ENCODE measurements at regions not wholly inside any gene's neighbourhood (a gene's known extent, or its start where the extent isn't known, plus 50 kb on each side); places are given as distances from the start of the nearest gene placed in this dataset.

DNA sequence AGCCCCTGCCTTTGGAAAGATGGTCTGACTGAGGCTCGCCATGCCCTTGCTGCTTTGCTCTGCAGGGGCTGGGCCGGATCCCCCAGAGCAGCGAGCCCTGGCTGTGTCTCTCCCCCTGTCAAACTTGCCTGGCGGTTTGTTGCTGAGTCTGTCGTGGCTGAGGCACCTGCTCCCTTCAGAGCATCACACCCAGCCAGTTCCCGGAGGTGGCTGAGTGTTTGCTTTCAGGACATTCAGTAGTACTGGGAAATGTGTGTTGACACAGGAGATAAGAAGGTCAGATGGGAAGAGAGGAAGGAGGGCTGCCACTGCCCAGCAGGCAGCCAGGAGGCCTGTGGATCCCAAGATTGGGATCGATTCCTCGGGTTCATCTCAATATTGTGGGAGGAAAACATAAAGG is 62.9 kb downstream of the GADD45G start:
- ChIA-PET CTCF (no interaction called here), POLR2A (no interaction called here)
- peaks cover 2% of the 10 kb centered on the region for H3K9me3 Mint-ChIP-seq
- Histone ChIP-seq H3K27ac (ENCODE audit: low read depth in 1 of 2, low read length in 2 of 2) (no peak overlapping the region), H3K9me3 (ENCODE audit: control insufficient read depth in 1 of 2, insufficient read depth in 1 of 2, low read length in 2 of 2) (peaks cover 0 to 3% of the 10 kb centered on the region in 2 experiments), H3K36me3 (ENCODE audit: insufficient read depth, low read length) (no peaks in the 10 kb centered on the region), H3K27me3 (ENCODE audit: control insufficient read depth in 1 of 2, insufficient read depth in 2 of 2, low read length in 2 of 2) (no peaks in the 10 kb centered on the region), H3K4me1 (ENCODE audit: insufficient read depth, low read length) (peaks cover 7% of the 10 kb centered on the region), H3K4me3 (ENCODE audit: low read length) (no peak overlapping the region)
- intact Hi-C loops (cut with DNase I, micrococcal nuclease) = no loop called here
- no peak for ATAC-seq (ENCODE audit: poor library complexity)
- no peak for DNase-seq
- TF ChIP-seq, protein P1, sequence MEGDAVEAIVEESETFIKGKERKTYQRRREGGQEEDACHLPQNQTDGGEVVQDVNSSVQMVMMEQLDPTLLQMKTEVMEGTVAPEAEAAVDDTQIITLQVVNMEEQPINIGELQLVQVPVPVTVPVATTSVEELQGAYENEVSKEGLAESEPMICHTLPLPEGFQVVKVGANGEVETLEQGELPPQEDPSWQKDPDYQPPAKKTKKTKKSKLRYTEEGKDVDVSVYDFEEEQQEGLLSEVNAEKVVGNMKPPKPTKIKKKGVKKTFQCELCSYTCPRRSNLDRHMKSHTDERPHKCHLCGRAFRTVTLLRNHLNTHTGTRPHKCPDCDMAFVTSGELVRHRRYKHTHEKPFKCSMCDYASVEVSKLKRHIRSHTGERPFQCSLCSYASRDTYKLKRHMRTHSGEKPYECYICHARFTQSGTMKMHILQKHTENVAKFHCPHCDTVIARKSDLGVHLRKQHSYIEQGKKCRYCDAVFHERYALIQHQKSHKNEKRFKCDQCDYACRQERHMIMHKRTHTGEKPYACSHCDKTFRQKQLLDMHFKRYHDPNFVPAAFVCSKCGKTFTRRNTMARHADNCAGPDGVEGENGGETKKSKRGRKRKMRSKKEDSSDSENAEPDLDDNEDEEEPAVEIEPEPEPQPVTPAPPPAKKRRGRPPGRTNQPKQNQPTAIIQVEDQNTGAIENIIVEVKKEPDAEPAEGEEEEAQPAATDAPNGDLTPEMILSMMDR (IDR thresholded peaks at IDR 0.05) = no peak
- no peaks in the 10 kb centered on the region for H3K4me1 Mint-ChIP-seq (ENCODE audit: low read depth)
- H3K4me3 Mint-ChIP-seq = no peak overlapping the region
- H3K27ac Mint-ChIP-seq = no peak overlapping the region
- H3K27me3 Mint-ChIP-seq = peaks cover 9% of the 10 kb centered on the region
- H3K36me3 Mint-ChIP-seq (ENCODE audit: low read depth) = no peaks in the 10 kb centered on the region

DNA sequence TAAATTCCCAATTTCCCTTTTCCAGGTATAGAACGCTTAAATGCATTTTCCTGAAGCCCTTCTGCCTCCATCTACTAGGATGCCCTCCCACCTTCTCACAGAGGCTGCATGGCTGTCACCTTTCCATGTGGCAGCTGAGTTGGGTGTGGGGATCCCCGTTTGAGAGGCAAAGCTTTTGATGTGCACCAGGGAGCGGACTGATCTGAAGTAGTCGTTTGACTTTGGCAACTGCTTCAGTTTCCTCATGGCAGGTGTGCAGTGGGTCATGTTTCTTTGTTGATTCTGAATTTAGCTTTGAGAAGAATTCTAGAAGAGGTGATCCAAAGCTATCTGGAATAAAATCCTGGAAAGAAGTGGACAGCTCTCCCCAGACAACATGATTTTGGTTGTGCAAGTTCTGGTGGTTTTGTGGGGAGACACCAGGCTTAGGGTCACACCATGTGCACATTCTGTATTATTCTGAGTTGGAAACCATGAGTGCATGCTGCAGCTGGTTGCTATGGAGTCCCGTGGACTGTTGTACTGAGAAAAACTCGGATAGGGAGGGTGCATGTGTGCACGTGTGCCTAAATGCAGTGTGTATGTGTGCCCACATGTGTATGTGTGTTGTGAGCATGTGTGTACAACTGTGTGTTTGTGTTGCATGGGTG is 63.5 kb downstream of the GADD45G start:
- TF ChIP-seq, protein P1 (IDR thresholded peaks at IDR 0.05) = no peak
- Mint-ChIP-seq H3K27ac (no peak overlapping the region), H3K4me3 (no peak overlapping the region), H3K4me1 (ENCODE audit: low read depth) (no peaks in the 10 kb centered on the region), H3K27me3 (peaks cover 8% of the 10 kb centered on the region), H3K9me3 (peaks cover 2% of the 10 kb centered on the region), H3K36me3 (ENCODE audit: low read depth) (no peaks in the 10 kb centered on the region)
- DNase-seq (peak in 1 of 14 experiments; percentile 31), ATAC-seq (ENCODE audit: poor library complexity) (no peak)
- H3K27me3 ChIP-seq (ENCODE audit: control insufficient read depth in 1 of 2, insufficient read depth in 2 of 2, low read length in 2 of 2) = no peaks in the 10 kb centered on the region
- ChIA-PET POLR2A (no interaction called here), CTCF (no interaction called here)
- H3K4me1 ChIP-seq (ENCODE audit: insufficient read depth, low read length) = peaks cover 6% of the 10 kb centered on the region
- intact Hi-C loops (cut with DNase I, micrococcal nuclease) = no loop called here
- H3K36me3 ChIP-seq (ENCODE audit: insufficient read depth, low read length) = no peaks in the 10 kb centered on the region
- no peak overlapping the region for H3K27ac ChIP-seq (ENCODE audit: low read depth in 1 of 2, low read length in 2 of 2)
- peaks cover 0 to 3% of the 10 kb centered on the region in 2 experiments for H3K9me3 ChIP-seq (ENCODE audit: control insufficient read depth in 1 of 2, insufficient read depth in 1 of 2, low read length in 2 of 2)
- no peak overlapping the region for H3K4me3 ChIP-seq (ENCODE audit: low read length)

DNA sequence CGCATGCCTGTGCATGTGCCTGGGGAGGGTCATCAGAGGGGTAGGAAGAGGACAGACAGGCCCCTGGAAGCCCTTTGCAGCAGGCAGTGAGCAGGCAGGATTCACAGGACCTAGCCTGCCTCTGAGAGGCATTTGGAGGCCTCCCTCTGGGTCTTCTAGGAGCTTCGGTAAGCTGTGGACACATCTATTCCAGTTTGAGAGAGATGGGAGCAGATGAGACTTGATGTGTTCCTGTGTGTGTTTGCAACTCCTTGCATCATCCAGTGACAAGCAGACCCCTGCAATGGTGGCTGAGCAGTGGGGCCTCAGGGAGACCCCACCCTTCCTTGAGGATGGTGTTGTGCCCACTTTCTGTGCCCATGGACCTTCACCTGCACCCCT is 64.0 kb downstream of the GADD45G start:
- Mint-ChIP-seq H3K4me1 (ENCODE audit: low read depth) (no peaks in the 10 kb centered on the region), H3K4me3 (no peak overlapping the region), H3K27ac (no peak overlapping the region), H3K36me3 (ENCODE audit: low read depth) (no peaks in the 10 kb centered on the region), H3K9me3 (peaks cover 2% of the 10 kb centered on the region), H3K27me3 (peaks cover 4% of the 10 kb centered on the region)
- Histone ChIP-seq H3K27ac (ENCODE audit: low read depth in 1 of 2, low read length in 2 of 2) (no peak overlapping the region), H3K4me1 (ENCODE audit: insufficient read depth, low read length) (peaks cover 5% of the 10 kb centered on the region), H3K27me3 (ENCODE audit: control insufficient read depth in 1 of 2, insufficient read depth in 2 of 2, low read length in 2 of 2) (no peaks in the 10 kb centered on the region), H3K36me3 (ENCODE audit: insufficient read depth, low read length) (no peaks in the 10 kb centered on the region), H3K9me3 (ENCODE audit: control insufficient read depth in 1 of 2, insufficient read depth in 1 of 2, low read length in 2 of 2) (peaks cover 0 to 3% of the 10 kb centered on the region in 2 experiments), H3K4me3 (ENCODE audit: low read length) (no peak overlapping the region)
- DNase-seq = no peak
- intact Hi-C loops (cut with DNase I, micrococcal nuclease) = no loop called here
- ChIA-PET POLR2A (no interaction called here), CTCF (no interaction called here)
- ATAC-seq (ENCODE audit: poor library complexity) = no peak
- TF ChIP-seq, protein P1 (IDR thresholded peaks at IDR 0.05) = no peak

Measured in CD4-positive, alpha-beta T cell (primary cell).